ENCODE measurements at regions not wholly inside any gene's neighbourhood (a gene's known extent, or its start where the extent isn't known, plus 50 kb on each side); places are given as distances from the start of the nearest gene placed in this dataset.

DNA sequence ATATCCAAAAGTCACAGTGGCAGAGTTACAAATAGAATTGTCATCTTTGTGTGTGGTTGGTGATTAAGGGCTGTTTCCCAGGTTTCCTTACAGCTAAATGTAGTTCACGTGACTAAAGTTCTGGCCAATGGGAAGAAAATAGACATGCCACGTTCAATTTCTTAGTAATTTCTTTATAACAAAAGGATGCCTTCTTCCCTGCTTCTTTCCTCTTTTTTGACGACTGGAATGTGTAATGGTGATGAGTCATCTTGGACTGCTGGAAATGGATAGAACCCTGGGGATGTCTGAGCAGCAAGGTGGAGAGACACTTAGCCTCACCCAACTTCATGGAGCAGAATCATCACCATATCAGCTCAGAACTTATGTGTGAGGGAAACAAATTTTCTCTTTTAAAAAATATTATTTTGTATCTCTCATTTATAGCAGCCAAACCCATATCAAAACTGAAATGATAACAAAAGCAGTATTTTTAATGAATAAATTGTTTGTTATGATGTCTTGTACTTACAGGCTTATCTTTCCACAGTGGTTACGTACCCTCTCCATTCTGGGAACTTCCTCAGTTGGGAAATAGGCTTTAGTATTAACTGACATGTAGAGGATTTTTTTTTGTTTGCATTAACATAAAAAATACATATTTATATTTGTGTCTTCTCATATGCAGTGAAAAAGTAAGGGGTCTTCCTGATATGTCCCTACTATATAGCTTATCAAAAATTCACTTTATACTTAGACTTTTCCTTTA, 91.1 kb upstream of the CDH2 start:
- Histone ChIP-seq H2AFZ (ENCODE audit: control insufficient read depth, low read length) (no peak overlapping the region), H3K79me2 (ENCODE audit: control insufficient read depth, insufficient read depth, low read length) (no peaks in the 10 kb centered on the region), H3K4me3 (ENCODE audit: control insufficient read depth in 2 of 3, extremely low read depth in 1 of 3, insufficient read depth in 2 of 3, low read depth in 1 of 3, low read length in 3 of 3) (no peak overlapping the region), H3K9me3 (ENCODE audit: control insufficient read depth, low read depth, low read length) (no peaks in the 10 kb centered on the region), H3K9ac (ENCODE audit: control insufficient read depth, extremely low read depth, insufficient read depth, low read length) (no peak overlapping the region), H3K27ac (ENCODE audit: control insufficient read depth, insufficient read depth, low read length) (no peak overlapping the region), H4K20me1 (ENCODE audit: control insufficient read depth, extremely low read depth, insufficient read depth, low read length) (no peaks in the 10 kb centered on the region), H3K27me3 (ENCODE audit: control insufficient read depth, extremely low read depth, insufficient read depth, low read length) (no peaks in the 10 kb centered on the region), H3K4me1 (ENCODE audit: control insufficient read depth, extremely low read depth, insufficient read depth, low read length) (no peaks in the 10 kb centered on the region), H3K9me1 (ENCODE audit: control insufficient read depth, extremely low read depth, insufficient read depth, low read length) (no peaks in the 10 kb centered on the region), H3K4me2 (ENCODE audit: control insufficient read depth, extremely low read depth, insufficient read depth, low read depth, low read length) (no peak overlapping the region), H3K36me3 (ENCODE audit: control insufficient read depth in 2 of 2, extremely low read depth in 1 of 2, insufficient read depth in 2 of 2, low read length in 2 of 2) (no peaks in the 10 kb centered on the region)
- dilution Hi-C loops (cut with MboI; ENCODE audit: extremely low pct_ligation_motif_present, low sequenced_read_pairs): no loop called here
- TF ChIP-seq, protein P1, sequence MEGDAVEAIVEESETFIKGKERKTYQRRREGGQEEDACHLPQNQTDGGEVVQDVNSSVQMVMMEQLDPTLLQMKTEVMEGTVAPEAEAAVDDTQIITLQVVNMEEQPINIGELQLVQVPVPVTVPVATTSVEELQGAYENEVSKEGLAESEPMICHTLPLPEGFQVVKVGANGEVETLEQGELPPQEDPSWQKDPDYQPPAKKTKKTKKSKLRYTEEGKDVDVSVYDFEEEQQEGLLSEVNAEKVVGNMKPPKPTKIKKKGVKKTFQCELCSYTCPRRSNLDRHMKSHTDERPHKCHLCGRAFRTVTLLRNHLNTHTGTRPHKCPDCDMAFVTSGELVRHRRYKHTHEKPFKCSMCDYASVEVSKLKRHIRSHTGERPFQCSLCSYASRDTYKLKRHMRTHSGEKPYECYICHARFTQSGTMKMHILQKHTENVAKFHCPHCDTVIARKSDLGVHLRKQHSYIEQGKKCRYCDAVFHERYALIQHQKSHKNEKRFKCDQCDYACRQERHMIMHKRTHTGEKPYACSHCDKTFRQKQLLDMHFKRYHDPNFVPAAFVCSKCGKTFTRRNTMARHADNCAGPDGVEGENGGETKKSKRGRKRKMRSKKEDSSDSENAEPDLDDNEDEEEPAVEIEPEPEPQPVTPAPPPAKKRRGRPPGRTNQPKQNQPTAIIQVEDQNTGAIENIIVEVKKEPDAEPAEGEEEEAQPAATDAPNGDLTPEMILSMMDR (optimal IDR thresholded peaks at IDR 0.05 in 1 of 3, IDR thresholded peaks at IDR 0.05 in 1 of 3, conservative IDR thresholded peaks at IDR 0.05 in 1 of 3; ENCODE audit: extremely low read depth in 1 of 3, insufficient read depth in 2 of 3, low read length in 3 of 3): no peak
- no peak for TF ChIP-seq EZH2 (IDR thresholded peaks at IDR 0.05; ENCODE audit: low read length)
- FAIRE-seq: no peak
- DNase-seq (ENCODE audit: low read depth, low spot score): no peak

DNA sequence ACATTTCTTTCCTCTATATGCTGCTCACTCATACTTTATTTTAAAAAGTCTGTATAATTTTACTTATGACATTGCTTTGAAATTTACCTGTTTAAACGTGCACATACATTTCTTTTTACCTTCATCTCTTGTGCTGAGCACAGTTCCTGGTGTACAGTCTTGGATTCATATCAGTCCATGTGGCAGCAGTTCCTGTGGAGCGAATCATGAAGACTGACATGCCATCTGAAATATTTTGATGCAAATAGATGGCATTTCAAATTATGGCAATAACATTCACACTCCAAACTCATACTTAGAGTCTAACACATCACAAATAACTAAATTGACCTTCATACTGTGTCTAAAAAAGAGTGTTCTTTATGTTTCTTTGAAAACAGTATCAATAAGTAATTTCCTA, 90.3 kb upstream of the CDH2 start:
- FAIRE-seq (no peak), DNase-seq (ENCODE audit: low read depth, low spot score) (no peak)
- TF ChIP-seq, protein P1 (optimal IDR thresholded peaks at IDR 0.05 in 1 of 3, IDR thresholded peaks at IDR 0.05 in 1 of 3, conservative IDR thresholded peaks at IDR 0.05 in 1 of 3; ENCODE audit: extremely low read depth in 1 of 3, insufficient read depth in 2 of 3, low read length in 3 of 3): no peak
- TF ChIP-seq EZH2 (IDR thresholded peaks at IDR 0.05; ENCODE audit: low read length): no peak
- H3K27ac ChIP-seq (ENCODE audit: control insufficient read depth, insufficient read depth, low read length): no peak overlapping the region
- no peaks in the 10 kb centered on the region for H3K36me3 ChIP-seq (ENCODE audit: control insufficient read depth in 2 of 2, extremely low read depth in 1 of 2, insufficient read depth in 2 of 2, low read length in 2 of 2)
- no peaks in the 10 kb centered on the region for H3K9me1 ChIP-seq (ENCODE audit: control insufficient read depth, extremely low read depth, insufficient read depth, low read length)
- H3K79me2 ChIP-seq (ENCODE audit: control insufficient read depth, insufficient read depth, low read length): no peaks in the 10 kb centered on the region
- dilution Hi-C loops (cut with MboI; ENCODE audit: extremely low pct_ligation_motif_present, low sequenced_read_pairs): no loop called here
- H2AFZ ChIP-seq (ENCODE audit: control insufficient read depth, low read length): no peak overlapping the region
- no peaks in the 10 kb centered on the region for H3K4me1 ChIP-seq (ENCODE audit: control insufficient read depth, extremely low read depth, insufficient read depth, low read length)
- H3K9me3 ChIP-seq (ENCODE audit: control insufficient read depth, low read depth, low read length): no peaks in the 10 kb centered on the region
- no peak overlapping the region for H3K4me2 ChIP-seq (ENCODE audit: control insufficient read depth, extremely low read depth, insufficient read depth, low read depth, low read length)
- H4K20me1 ChIP-seq (ENCODE audit: control insufficient read depth, extremely low read depth, insufficient read depth, low read length): no peaks in the 10 kb centered on the region
- H3K27me3 ChIP-seq (ENCODE audit: control insufficient read depth, extremely low read depth, insufficient read depth, low read length): no peaks in the 10 kb centered on the region
- H3K4me3 ChIP-seq (ENCODE audit: control insufficient read depth in 2 of 3, extremely low read depth in 1 of 3, insufficient read depth in 2 of 3, low read depth in 1 of 3, low read length in 3 of 3): no peak overlapping the region
- no peak overlapping the region for H3K9ac ChIP-seq (ENCODE audit: control insufficient read depth, extremely low read depth, insufficient read depth, low read length)

Measured in keratinocyte (primary cell).